ENCODE measurements at regions not wholly inside any gene's neighbourhood (a gene's known extent, or its start where the extent isn't known, plus 50 kb on each side); places are given as distances from the start of the nearest gene placed in this dataset.
"Not testable (repeated sequence)": the region's sequence is repeated elsewhere in the genome, so short reads cannot be mapped to it uniquely, and the experiment has no call there.

DNA sequence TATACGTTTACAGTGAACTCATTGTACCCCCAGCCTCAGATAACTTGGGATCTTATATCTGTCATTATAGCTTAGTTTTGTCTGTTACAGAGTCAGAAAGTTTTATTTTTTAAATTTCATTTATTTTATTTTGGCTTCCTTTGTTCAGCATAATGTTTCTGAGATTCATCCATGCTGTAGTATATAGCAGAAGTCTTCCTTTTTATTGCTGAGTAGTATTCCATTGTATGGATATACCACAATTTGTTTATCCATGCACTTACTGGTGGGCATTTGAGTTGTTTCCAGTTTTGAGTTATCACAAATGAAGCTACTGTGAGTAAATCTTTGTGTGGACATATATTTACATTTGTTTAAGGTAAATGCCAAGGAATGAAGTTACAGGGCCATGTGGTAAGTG is 122.3 kb downstream of the ADCYAP1 start:
- no peak for TF ChIP-seq TARDBP (IDR thresholded peaks at IDR 0.05)
- no peak for TF ChIP-seq LEF1 (IDR thresholded peaks at IDR 0.05; ENCODE audit: borderline replicate concordance)
- no peak for TF ChIP-seq L3MBTL2 (conservative IDR thresholded peaks at IDR 0.05)
- TF ChIP-seq ARNT (IDR thresholded peaks at IDR 0.05) = no peak
- no peak for TF ChIP-seq CTBP1 (IDR thresholded peaks at IDR 0.05; ENCODE audit: borderline replicate concordance)
- TF ChIP-seq PKNOX1 (IDR thresholded peaks at IDR 0.05) = no peak
- no peak for TF ChIP-seq ZNF384 (IDR thresholded peaks at IDR 0.05)
- TF ChIP-seq FOXK2 (IDR thresholded peaks at IDR 0.05) = no peak
- no peak for TF ChIP-seq FOXA1 (IDR thresholded peaks at IDR 0.05)
- no peak for TF ChIP-seq NFRKB (IDR thresholded peaks at IDR 0.05)
- no peak for TF ChIP-seq HDGF (IDR thresholded peaks at IDR 0.05; ENCODE audit: borderline replicate concordance)
- TF ChIP-seq BHLHE40 (IDR thresholded peaks at IDR 0.05; ENCODE audit: borderline replicate concordance) = no peak
- TF ChIP-seq SP1 (IDR thresholded peaks at IDR 0.05) = no peak
- no peak for TF ChIP-seq ELF4 (IDR thresholded peaks at IDR 0.05)
- TF ChIP-seq SUZ12 (IDR thresholded peaks at IDR 0.05) = no peak
- POLR2A ChIA-PET = no interaction called here
- no peak for DNase-seq (ENCODE audit: extremely low spot score)
- CTCF ChIA-PET = no interaction called here

DNA sequence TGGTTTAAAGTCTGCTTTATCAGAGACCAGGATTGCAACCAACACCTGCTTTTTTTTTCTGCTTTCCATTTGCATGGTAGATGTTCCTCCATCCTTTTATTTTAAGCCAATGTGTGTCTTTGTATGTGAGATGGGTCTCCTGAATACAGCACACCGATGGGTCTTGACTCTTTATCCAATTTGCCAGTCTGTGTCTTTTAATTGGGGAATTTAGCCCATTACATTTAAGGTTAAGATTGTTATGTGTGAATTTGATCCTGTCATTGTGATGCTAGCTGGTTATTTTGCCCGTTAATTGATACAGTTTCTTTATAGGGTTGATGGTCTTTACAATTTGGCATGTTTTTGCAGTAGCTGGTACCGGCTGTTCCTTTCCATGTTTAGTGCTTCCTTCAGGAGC is 128.4 kb downstream of the ADCYAP1 start:
- DNase-seq (ENCODE audit: extremely low spot score); POLR2A ChIA-PET; CTCF ChIA-PET: not testable (repeated sequence)

- ChIA-PET POLR2A (no interaction called here), CTCF (no interaction called here)
- no peak for TF ChIP-seq FOXK2 (IDR thresholded peaks at IDR 0.05)
- no peak for TF ChIP-seq FOXA1 (IDR thresholded peaks at IDR 0.05)
- no peak for TF ChIP-seq TARDBP (IDR thresholded peaks at IDR 0.05)
- TF ChIP-seq L3MBTL2 (conservative IDR thresholded peaks at IDR 0.05) = no peak
- no peak for TF ChIP-seq HDGF (IDR thresholded peaks at IDR 0.05; ENCODE audit: borderline replicate concordance)
- no peak for TF ChIP-seq SUZ12 (IDR thresholded peaks at IDR 0.05)
- no peak for TF ChIP-seq LEF1 (IDR thresholded peaks at IDR 0.05; ENCODE audit: borderline replicate concordance)
- no peak for TF ChIP-seq FOXM1 (IDR thresholded peaks at IDR 0.05; ENCODE audit: borderline replicate concordance)
- TF ChIP-seq PKNOX1 (IDR thresholded peaks at IDR 0.05) = no peak
- no peak for TF ChIP-seq SP1 (IDR thresholded peaks at IDR 0.05)
- no peak for TF ChIP-seq BHLHE40 (IDR thresholded peaks at IDR 0.05; ENCODE audit: borderline replicate concordance)
- TF ChIP-seq NFRKB (IDR thresholded peaks at IDR 0.05) = no peak
- no peak for TF ChIP-seq ELF4 (IDR thresholded peaks at IDR 0.05)
- no peak for TF ChIP-seq ZNF384 (IDR thresholded peaks at IDR 0.05)
- no peak for TF ChIP-seq CTBP1 (IDR thresholded peaks at IDR 0.05; ENCODE audit: borderline replicate concordance)
- DNase-seq (ENCODE audit: extremely low spot score) = no peak
Measured at GRCh38 chr18:1034971-1035370, 130.3 kb downstream of the ADCYAP1 start.

DNA sequence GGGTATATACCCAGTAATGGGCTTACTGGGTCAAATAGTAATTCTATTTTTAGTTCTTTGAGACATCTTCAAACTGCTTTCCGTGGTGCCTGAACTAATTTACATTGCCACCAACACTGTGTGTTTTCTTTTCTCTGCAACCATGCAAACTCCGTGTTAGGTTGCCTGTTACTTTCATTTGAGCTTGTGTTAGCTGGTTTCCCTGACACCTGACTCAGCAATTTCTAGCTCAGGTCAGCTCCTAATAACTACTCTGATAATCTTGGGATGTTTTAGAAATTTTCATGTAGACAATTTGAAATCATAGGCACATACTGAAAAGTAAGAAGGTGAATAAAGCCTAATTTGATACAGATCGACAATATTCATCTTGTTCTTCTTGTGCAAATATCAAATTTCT is 132.3 kb downstream of the ADCYAP1 start:
- no peak for DNase-seq (ENCODE audit: extremely low spot score)
- TF ChIP-seq SUZ12 (IDR thresholded peaks at IDR 0.05) (no peak), L3MBTL2 (conservative IDR thresholded peaks at IDR 0.05) (no peak), HDGF (IDR thresholded peaks at IDR 0.05; ENCODE audit: borderline replicate concordance) (no peak), FOXA1 (IDR thresholded peaks at IDR 0.05) (no peak), ARNT (IDR thresholded peaks at IDR 0.05) (no peak), PKNOX1 (IDR thresholded peaks at IDR 0.05) (no peak), NFRKB (IDR thresholded peaks at IDR 0.05) (no peak), SP1 (IDR thresholded peaks at IDR 0.05) (no peak)
- CTCF ChIA-PET = no interaction called here
- POLR2A ChIA-PET = no interaction called here

- TF ChIP-seq SUZ12 (IDR thresholded peaks at IDR 0.05) = no peak
- TF ChIP-seq ARNT (IDR thresholded peaks at IDR 0.05) = no peak
- TF ChIP-seq PKNOX1 (IDR thresholded peaks at IDR 0.05) = no peak
- TF ChIP-seq SP1 (IDR thresholded peaks at IDR 0.05) = no peak
- no peak for TF ChIP-seq LEF1 (IDR thresholded peaks at IDR 0.05; ENCODE audit: borderline replicate concordance)
- no peak for TF ChIP-seq FOXM1 (IDR thresholded peaks at IDR 0.05; ENCODE audit: borderline replicate concordance)
- TF ChIP-seq FOXA1 (IDR thresholded peaks at IDR 0.05) = no peak
- TF ChIP-seq HDGF (IDR thresholded peaks at IDR 0.05; ENCODE audit: borderline replicate concordance) = no peak
- no peak for TF ChIP-seq NFRKB (IDR thresholded peaks at IDR 0.05)
- TF ChIP-seq CTBP1 (IDR thresholded peaks at IDR 0.05; ENCODE audit: borderline replicate concordance) = no peak
- no peak for TF ChIP-seq ELF4 (IDR thresholded peaks at IDR 0.05)
- no peak for TF ChIP-seq BHLHE40 (IDR thresholded peaks at IDR 0.05; ENCODE audit: borderline replicate concordance)
- TF ChIP-seq FOXK2 (IDR thresholded peaks at IDR 0.05) = no peak
- TF ChIP-seq L3MBTL2 (conservative IDR thresholded peaks at IDR 0.05) = no peak
- TF ChIP-seq TARDBP (IDR thresholded peaks at IDR 0.05) = no peak
- no peak for TF ChIP-seq ZNF384 (IDR thresholded peaks at IDR 0.05)
- ChIA-PET POLR2A (no interaction called here), CTCF (no interaction called here)
- DNase-seq (ENCODE audit: extremely low spot score) = no peak
Measured at GRCh38 chr18:1037776-1038175, 133.1 kb downstream of the ADCYAP1 start.

DNA sequence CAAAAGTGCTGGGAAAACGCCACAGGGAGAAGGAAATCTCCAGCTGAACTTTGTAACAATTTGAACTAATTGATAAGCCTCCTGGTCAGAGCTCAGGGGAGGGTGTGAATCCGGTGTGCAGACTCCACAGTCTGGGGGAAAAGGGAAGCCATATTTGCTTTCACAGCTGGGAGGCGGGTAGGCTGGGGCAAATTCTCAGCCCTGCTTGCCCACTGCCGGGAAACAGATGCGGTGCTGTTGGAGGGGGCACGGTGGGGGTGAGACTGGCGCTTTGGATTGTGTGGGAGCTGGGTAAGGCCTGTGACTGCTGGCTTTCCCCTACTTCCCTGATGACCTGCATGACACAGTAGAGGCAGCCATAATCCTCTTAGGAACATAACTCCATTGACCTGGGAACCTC is 134.8 kb downstream of the ADCYAP1 start:
- ChIA-PET CTCF (no interaction called here), POLR2A (no interaction called here)
- TF ChIP-seq L3MBTL2 (conservative IDR thresholded peaks at IDR 0.05) (no peak), FOXK2 (IDR thresholded peaks at IDR 0.05) (no peak), SP1 (IDR thresholded peaks at IDR 0.05) (no peak), ARNT (IDR thresholded peaks at IDR 0.05) (no peak), HDGF (IDR thresholded peaks at IDR 0.05; ENCODE audit: borderline replicate concordance) (no peak), LEF1 (IDR thresholded peaks at IDR 0.05; ENCODE audit: borderline replicate concordance) (no peak), FOXA1 (IDR thresholded peaks at IDR 0.05) (no peak), PKNOX1 (IDR thresholded peaks at IDR 0.05) (no peak), NFRKB (IDR thresholded peaks at IDR 0.05) (no peak), ELF4 (IDR thresholded peaks at IDR 0.05) (no peak), ZNF384 (IDR thresholded peaks at IDR 0.05) (no peak), CTBP1 (IDR thresholded peaks at IDR 0.05; ENCODE audit: borderline replicate concordance) (no peak), BHLHE40 (IDR thresholded peaks at IDR 0.05; ENCODE audit: borderline replicate concordance) (no peak), TARDBP (IDR thresholded peaks at IDR 0.05) (no peak), FOXM1 (IDR thresholded peaks at IDR 0.05; ENCODE audit: borderline replicate concordance) (no peak), SUZ12 (IDR thresholded peaks at IDR 0.05) (no peak)
- DNase-seq (ENCODE audit: extremely low spot score) = no peak

DNA sequence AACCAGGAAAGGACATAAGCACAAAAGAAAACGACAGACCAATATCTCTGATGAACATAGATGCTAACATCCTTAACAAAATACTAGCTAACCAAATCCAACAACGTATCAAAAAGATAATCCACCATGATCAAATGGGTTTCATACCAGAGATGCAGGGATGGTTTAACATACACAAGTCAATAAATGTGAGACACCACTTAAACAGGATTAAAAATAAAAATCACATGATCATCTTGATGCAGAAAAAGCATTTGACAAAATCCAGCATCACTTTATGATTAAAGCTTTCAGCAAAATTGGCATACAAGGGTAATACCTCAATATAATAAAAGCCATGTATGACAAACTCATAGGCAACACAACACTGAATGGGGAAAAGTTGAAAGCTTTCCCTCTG is 138.4 kb downstream of the ADCYAP1 start:
- POLR2A ChIA-PET; CTCF ChIA-PET; DNase-seq (ENCODE audit: extremely low spot score): not testable (repeated sequence)

Data from HEK293T (cell line).